ENCODE measurements at regions not wholly inside any gene's neighbourhood (a gene's known extent, or its start where the extent isn't known, plus 50 kb on each side); places are given as distances from the start of the nearest gene placed in this dataset.

- H3K4me1 ChIP-seq = no peaks in the 10 kb centered on the region
- no peak overlapping the region for H3K4me3 ChIP-seq
- no peaks in the 10 kb centered on the region for H3K36me3 ChIP-seq
- H3K9ac ChIP-seq = no peak overlapping the region
- H3K9me3 ChIP-seq (replicated peaks in 1 of 11) = no peaks in the 10 kb centered on the region
- TF ChIP-seq Cebpa-rat (IDR thresholded peaks at IDR 0.05) = no peak
- no peaks in the 10 kb centered on the region; a peak in 1 of 22 replicates for H4K20me1 ChIP-seq
- no peak overlapping the region for H3K4me2 ChIP-seq
- H3K27me3 ChIP-seq = no peaks in the 10 kb centered on the region
- no peak overlapping the region for H3K27ac ChIP-seq
Observed at GRCh38 chr5:174348311-174348981, 302.9 kb downstream of the NSG2 start.

- Histone ChIP-seq H3K9ac (no peak overlapping the region), H3K27me3 (no peaks in the 10 kb centered on the region), H3K27ac (no peak overlapping the region), H3K4me1 (peaks cover 0 to 11% (median 0%) of the 10 kb centered on the region in 10 experiments; a peak in 4 of 20 replicates), H3K4me3 (no peak overlapping the region), H4K20me1 (no peaks in the 10 kb centered on the region), H3K9me3 (replicated peaks in 1 of 11) (no peaks in the 10 kb centered on the region), H3K4me2 (no peak overlapping the region), H3K36me3 (no peaks in the 10 kb centered on the region)
- TF ChIP-seq Cebpa-rat (IDR thresholded peaks at IDR 0.05) = no peak
Observed at GRCh38 chr5:174352681-174353080, 307.2 kb downstream of the NSG2 start.

- H3K27ac ChIP-seq = no peak overlapping the region
- no peaks in the 10 kb centered on the region for H3K27me3 ChIP-seq
- H3K36me3 ChIP-seq = no peaks in the 10 kb centered on the region
- no peak overlapping the region for H3K4me3 ChIP-seq
- H3K4me2 ChIP-seq = no peak overlapping the region
- H3K9me3 ChIP-seq (replicated peaks in 1 of 11) = no peaks in the 10 kb centered on the region
- TF ChIP-seq Cebpa-rat (IDR thresholded peaks at IDR 0.05) = no peak
- H3K4me1 ChIP-seq = peaks cover 0 to 11% (median 0%) of the 10 kb centered on the region in 10 experiments; a peak in 4 of 20 replicates
- H4K20me1 ChIP-seq = no peaks in the 10 kb centered on the region
- no peak overlapping the region for H3K9ac ChIP-seq
Observed at GRCh38 chr5:174354571-174354970, 309.1 kb downstream of the NSG2 start.

- H3K27ac ChIP-seq = no peak overlapping the region
Observed at GRCh38 chr5:174355208-174355612, 309.7 kb downstream of the NSG2 start.

GRCh38 chr5:174355995-174356394, 310.5 kb downstream of the NSG2 start:
- no peak overlapping the region for H3K9ac ChIP-seq
- H3K27ac ChIP-seq = no peak overlapping the region
- no peak overlapping the region for H3K4me2 ChIP-seq
- H3K4me1 ChIP-seq = peaks cover 0 to 11% (median 0%) of the 10 kb centered on the region in 10 experiments; a peak in 4 of 20 replicates
- no peaks in the 10 kb centered on the region for H3K27me3 ChIP-seq
- H3K36me3 ChIP-seq = no peaks in the 10 kb centered on the region
- no peaks in the 10 kb centered on the region for H4K20me1 ChIP-seq
- TF ChIP-seq Cebpa-rat (IDR thresholded peaks at IDR 0.05) = no peak
- H3K9me3 ChIP-seq (replicated peaks in 1 of 11) = no peaks in the 10 kb centered on the region
- no peak overlapping the region for H3K4me3 ChIP-seq

More at GRCh38 chr5:174355208-174355612, 309.7 kb downstream of the NSG2 start:
- no peak overlapping the region for H3K4me3 ChIP-seq
- H3K27me3 ChIP-seq = no peaks in the 10 kb centered on the region
- H3K36me3 ChIP-seq = no peaks in the 10 kb centered on the region
- no peaks in the 10 kb centered on the region for H3K9me3 ChIP-seq (replicated peaks in 1 of 11)
- no peaks in the 10 kb centered on the region for H4K20me1 ChIP-seq
- 0 out of 22 replicates have a peak, but pooled peaks of 1 of the 11 experiments have one; percentile 19 for TF ChIP-seq Cebpa-rat (IDR thresholded peaks at IDR 0.05)
- peak overlapping the region in 2 of 11 experiments; percentile 1 to 7; a peak in 3 of 22 replicates for H3K4me2 ChIP-seq
- peaks cover 0 to 11% (median 0%) of the 10 kb centered on the region in 10 experiments; a peak in 4 of 20 replicates for H3K4me1 ChIP-seq
- no peak overlapping the region for H3K9ac ChIP-seq

GRCh38 chr5:174356536-174356935, 311.0 kb downstream of the NSG2 start:
- H3K4me2 ChIP-seq = no peak overlapping the region
- no peak for TF ChIP-seq Cebpa-rat (IDR thresholded peaks at IDR 0.05)
- no peak overlapping the region for H3K4me3 ChIP-seq

GRCh38 chr5:174358276-174358675, 312.8 kb downstream of the NSG2 start:
- Histone ChIP-seq H3K4me3 (no peak overlapping the region), H3K4me1 (peaks cover 0 to 11% (median 0%) of the 10 kb centered on the region in 10 experiments; a peak in 4 of 20 replicates), H3K4me2 (no peak overlapping the region), H3K36me3 (no peaks in the 10 kb centered on the region), H3K27me3 (no peaks in the 10 kb centered on the region), H3K9ac (no peak overlapping the region), H3K9me3 (replicated peaks in 1 of 11) (peaks cover 7 to 14% (median 8%) of the 10 kb centered on the region in 11 experiments; a peak in 20 of 22 replicates), H4K20me1 (no peaks in the 10 kb centered on the region), H3K27ac (no peak overlapping the region)
- TF ChIP-seq Cebpa-rat (IDR thresholded peaks at IDR 0.05) = no peak

More at GRCh38 chr5:174356536-174356935, 311.0 kb downstream of the NSG2 start:
- Histone ChIP-seq H3K9ac (no peak overlapping the region), H3K4me1 (peaks cover 0 to 11% (median 0%) of the 10 kb centered on the region in 10 experiments; a peak in 4 of 20 replicates), H3K9me3 (replicated peaks in 1 of 11) (no peaks in the 10 kb centered on the region), H3K27me3 (no peaks in the 10 kb centered on the region), H3K27ac (no peak overlapping the region), H3K36me3 (no peaks in the 10 kb centered on the region), H4K20me1 (no peaks in the 10 kb centered on the region)

GRCh38 chr5:174359071-174359470, 313.6 kb downstream of the NSG2 start:
- TF ChIP-seq Cebpa-rat (IDR thresholded peaks at IDR 0.05) = no peak
- Histone ChIP-seq H3K4me3 (no peak overlapping the region), H3K4me2 (no peak overlapping the region), H3K27me3 (no peaks in the 10 kb centered on the region), H3K4me1 (peaks cover 0 to 11% (median 0%) of the 10 kb centered on the region in 10 experiments; a peak in 4 of 20 replicates), H3K9me3 (replicated peaks in 1 of 11) (peaks cover 7 to 14% (median 8%) of the 10 kb centered on the region in 11 experiments; a peak in 20 of 22 replicates), H3K36me3 (no peaks in the 10 kb centered on the region), H3K27ac (no peak overlapping the region), H3K9ac (no peak overlapping the region), H4K20me1 (no peaks in the 10 kb centered on the region)

GRCh38 chr5:174362514-174362913, 317.0 kb downstream of the NSG2 start:
- Histone ChIP-seq H3K4me3 (no peak overlapping the region), H3K4me2 (no peak overlapping the region), H3K36me3 (no peaks in the 10 kb centered on the region), H3K27me3 (no peaks in the 10 kb centered on the region), H3K4me1 (no peaks in the 10 kb centered on the region), H3K9me3 (replicated peaks in 1 of 11) (peaks cover 7 to 14% (median 8%) of the 10 kb centered on the region in 11 experiments; a peak in 20 of 22 replicates), H3K27ac (no peak overlapping the region), H4K20me1 (no peaks in the 10 kb centered on the region), H3K9ac (no peak overlapping the region)
- no peak for TF ChIP-seq Cebpa-rat (IDR thresholded peaks at IDR 0.05)

GRCh38 chr5:174363934-174364333, 318.4 kb downstream of the NSG2 start:
- Histone ChIP-seq H3K27me3 (no peaks in the 10 kb centered on the region), H3K36me3 (no peaks in the 10 kb centered on the region), H3K9ac (no peak overlapping the region), H3K27ac (no peak overlapping the region), H3K4me1 (no peaks in the 10 kb centered on the region), H3K4me2 (no peak overlapping the region), H3K9me3 (replicated peaks in 1 of 11) (peaks cover 7 to 14% (median 8%) of the 10 kb centered on the region in 11 experiments; a peak in 20 of 22 replicates), H4K20me1 (no peaks in the 10 kb centered on the region), H3K4me3 (no peak overlapping the region)
- no peak for TF ChIP-seq Cebpa-rat (IDR thresholded peaks at IDR 0.05)
